HG03097 (cell line): ENCODE measurements at regions not wholly inside any gene's neighbourhood (a gene's known extent, or its start where the extent isn't known, plus 50 kb on each side); places are given as distances from the start of the nearest gene placed in this dataset.
"Not testable (repeated sequence)": the region's sequence is repeated elsewhere in the genome, so short reads cannot be mapped to it uniquely, and the experiment has no call there.

Source experiments
- ATAC-seq: cut with Tn5 transposase; IDR thresholded peaks from one replicate; pipeline ENCODE4 v1.9.1; 2021; ENCODE audit not compliant: unreplicated experiment, low FRiP score

DNA sequence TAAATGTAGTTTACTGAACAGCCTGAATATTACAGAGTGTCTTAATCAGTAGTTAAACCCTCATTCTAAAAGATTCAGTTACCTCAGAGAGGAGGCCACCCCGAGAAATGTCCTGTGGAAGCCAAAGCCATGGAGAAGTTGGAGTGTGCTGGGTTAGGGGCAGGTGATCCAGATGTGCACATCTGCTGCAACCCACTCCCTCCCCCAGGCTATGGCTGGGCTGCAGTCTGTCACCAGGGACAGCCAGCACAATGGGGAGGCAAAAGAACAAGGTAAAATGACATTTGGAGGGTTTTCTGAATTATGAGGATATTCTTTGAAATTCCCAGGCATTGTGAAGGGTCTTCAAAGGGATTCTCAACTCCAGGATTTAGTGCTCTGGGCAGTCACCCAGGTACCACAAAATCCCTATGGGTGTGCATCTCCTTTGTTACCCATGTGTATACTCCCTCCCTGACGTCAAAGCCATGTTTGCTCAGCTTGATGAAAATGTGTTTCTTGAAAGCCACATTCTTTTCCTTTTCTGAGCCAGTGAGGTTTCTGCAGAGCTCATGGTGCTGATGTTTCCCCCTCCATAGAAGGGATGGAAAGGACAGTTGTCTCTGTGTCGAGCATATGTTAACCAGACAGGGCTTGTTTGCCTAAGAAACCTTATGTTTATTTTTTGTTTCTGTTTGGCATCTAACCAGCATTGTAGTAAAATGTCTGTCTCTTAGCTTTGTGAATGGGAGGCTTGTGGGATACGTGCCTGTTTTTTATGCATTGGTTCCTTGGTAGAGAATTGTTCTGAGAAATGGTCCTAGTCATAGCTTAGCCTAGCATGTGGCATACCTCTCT, 212.3 kb upstream of the TBX18 start:
- no peak for ATAC-seq

DNA sequence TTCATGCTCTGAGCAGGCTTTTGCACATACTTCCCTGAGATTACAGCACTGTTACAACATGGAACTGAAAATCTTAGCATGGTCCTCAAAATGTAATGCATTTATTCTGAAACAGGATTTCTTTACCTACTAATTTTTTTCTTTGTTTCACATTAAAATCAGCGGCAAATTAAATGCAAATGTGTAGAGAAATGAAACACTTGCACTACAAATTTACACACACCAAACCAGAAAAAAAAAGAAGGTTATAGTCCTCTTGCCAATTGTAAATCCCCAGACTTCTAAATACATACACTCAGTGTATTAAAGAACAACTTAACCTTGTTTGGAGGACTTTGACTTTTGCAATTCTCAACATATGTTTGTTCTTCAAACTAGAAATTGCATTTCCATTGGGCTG, 210.9 kb upstream of the TBX18 start:
- no peak for ATAC-seq

DNA sequence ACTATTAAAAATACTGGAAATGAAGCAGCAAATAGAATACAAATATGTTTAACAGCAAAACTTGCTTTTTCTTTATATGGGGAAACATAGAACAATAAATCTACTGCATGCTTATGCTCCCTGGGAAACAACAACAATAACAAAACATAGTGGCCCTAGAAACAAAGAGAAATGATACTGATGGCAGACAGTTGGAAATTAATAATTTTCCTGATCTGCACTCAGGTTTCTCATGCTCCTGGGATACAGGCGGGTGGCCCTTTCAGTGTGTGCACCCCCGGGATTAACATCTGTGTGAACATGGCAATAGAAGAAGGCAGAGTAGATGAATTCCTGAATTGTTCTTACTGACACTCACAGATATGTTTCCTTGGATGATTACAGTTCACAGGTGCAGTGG, 209.2 kb upstream of the TBX18 start:
- no peak for ATAC-seq

DNA sequence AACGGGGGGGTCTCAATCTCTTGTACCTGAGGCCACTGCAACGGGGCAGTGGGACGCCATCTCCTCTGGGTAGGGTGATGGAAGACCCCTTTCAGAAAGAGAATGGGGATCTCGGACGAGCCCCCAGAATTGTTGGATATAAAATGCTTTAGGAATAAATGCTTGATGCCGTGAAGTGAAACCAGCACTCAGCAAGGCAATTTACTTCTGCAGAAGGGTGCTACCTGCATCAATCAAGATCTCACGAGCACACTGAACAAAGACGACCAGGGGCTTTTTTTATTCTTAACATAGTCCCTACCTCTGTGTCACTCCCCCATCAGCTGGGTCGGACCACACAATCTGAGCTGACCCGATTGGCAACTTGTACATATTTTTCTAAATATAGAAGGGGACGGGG, 203.6 kb upstream of the TBX18 start:
- ATAC-seq, result no peak

DNA sequence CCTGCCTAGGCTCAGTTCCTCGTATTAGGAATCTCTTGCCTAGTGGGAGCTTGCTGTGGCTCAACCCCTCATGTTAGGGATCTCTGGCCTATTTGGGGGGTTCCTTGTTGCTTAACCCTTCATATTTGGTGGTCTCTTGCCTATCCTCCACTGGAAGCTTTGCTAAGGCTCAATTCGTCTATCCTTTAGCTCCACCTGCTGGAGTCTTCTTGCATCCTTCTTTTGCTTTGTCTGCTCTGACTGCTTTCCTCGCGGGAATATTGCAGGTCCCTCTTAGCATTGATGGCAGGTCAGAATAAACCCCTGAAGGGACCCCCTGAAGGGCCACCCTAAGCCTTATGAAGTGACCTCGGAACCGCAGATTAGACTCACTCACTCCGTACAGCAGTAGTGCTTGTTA, 203.0 kb upstream of the TBX18 start:
- no peak for ATAC-seq

DNA sequence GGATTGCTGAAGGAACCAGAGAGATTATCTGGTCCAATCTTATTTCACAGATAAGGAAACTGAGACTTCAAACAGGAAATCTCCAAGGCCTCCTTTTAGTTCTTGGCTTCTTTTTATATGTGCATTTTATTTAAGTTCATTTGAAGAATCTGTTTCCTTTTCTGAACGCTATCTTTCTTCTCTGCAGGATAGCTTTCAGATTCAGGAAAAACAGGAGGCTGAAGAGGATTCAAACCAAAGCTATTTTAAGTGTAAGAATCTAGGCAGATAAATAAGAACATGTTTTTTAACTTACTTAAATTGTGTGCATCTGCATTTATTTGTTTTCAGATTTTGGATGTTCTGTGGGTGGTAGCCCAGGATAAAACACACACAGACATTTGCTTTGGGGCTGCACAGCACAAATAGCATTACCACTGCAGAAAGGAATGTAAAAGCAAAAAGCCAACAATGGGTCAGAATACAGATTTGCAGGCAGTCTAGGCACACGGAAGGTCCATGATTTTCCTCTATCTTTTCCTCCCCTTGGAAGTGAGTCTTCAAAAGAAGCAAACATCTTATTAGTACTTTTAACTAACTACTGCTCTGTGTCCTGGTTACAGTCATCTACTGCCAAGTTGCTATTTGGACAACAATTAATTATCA, 188.8 kb upstream of the TBX18 start:
- ATAC-seq, result no peak

DNA sequence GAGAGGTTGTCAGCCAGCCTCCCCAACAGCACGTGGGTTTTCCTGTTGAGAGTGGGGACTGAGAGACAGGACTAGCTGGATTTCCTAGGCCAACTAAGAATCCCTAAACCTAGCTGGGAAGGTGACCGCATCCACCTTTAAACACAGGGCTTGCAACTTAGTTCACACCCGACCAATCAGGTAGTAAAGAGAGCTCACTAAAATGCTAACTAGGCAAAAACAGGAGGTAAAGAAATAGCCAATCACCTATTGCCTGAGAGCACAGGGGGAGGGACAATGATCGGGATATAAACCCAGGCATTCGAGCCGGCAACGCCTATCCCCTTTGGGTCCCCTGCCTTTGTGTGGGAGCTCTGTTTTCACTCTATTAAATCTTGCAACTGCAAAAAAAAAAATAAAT, 180.5 kb upstream of the TBX18 start:
- not testable (repeated sequence) for ATAC-seq

DNA sequence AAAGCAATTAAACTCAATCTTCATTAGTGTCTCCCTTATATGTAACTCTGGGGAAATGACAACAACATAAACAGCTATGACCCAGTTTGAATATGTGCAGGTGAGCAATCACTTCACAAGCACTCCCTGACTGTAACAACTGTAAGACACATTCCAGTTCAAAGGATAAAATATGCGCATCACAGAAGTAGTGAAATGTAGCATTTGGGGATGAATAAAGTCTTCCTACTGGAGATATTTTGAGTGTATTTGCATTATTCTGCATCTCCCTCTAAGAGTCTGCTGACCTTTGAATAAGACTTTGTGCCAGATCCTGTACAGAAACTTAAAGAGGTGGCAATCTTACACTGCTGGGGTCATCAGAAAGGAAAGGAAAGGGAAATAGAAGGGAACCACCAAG, 179.5 kb upstream of the TBX18 start:
- ATAC-seq, result no peak

DNA sequence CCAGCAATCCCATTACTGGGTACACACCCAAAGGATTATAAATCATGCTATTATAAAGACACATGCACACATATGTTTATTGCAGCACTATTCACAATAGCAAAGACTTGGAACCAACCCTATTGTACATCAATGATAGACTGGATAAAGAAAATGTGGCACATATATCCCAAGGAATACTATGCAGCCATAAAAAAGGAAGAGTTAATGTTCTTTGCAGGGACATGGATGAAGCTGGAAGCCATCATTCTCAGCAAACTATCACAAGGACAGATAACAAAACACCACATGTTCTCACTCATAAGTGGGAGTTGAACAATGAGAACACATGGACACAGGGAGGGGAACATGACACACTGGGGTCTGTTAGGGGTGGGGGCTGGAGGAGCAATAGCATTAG, 177.2 kb upstream of the TBX18 start:
- not testable (repeated sequence) for ATAC-seq

DNA sequence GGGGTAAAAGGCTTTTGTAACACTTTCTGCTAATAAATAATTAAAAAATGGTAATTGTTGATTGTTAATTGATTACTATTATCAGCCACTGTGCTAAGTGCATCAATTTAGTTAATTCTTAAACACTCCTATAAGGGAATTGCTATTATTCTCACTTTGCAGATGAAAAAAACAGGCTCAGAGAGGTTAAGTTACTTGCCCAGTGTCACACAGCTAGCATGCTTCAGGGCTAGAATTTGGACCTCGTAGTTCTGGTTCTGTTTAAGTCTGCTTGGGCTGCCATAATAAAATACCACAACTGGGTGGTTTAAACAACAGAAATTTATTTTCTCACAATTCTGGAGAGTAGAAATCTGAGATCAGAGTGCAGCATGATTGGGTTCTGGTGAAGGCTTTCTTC, 164.8 kb upstream of the TBX18 start:
- ATAC-seq, result no peak

DNA sequence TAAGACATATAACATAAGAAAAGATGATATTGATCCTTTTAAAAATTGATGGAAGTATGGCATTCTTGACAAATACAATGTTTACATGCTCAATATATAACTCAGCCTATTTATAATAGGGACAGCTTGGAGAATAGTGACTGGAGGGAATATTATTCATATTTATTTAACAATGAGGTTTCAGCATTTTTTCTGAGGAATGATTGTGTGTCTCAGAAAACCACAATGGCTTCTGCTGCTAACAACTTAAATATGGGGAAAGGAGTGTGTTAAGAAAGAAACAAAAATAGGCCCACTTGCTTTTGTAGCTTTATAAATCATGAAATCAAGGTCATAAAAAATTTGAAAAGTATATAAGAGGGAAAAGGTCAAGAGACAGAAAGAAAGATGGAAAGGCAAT, 163.2 kb upstream of the TBX18 start:
- ATAC-seq, result no peak

DNA sequence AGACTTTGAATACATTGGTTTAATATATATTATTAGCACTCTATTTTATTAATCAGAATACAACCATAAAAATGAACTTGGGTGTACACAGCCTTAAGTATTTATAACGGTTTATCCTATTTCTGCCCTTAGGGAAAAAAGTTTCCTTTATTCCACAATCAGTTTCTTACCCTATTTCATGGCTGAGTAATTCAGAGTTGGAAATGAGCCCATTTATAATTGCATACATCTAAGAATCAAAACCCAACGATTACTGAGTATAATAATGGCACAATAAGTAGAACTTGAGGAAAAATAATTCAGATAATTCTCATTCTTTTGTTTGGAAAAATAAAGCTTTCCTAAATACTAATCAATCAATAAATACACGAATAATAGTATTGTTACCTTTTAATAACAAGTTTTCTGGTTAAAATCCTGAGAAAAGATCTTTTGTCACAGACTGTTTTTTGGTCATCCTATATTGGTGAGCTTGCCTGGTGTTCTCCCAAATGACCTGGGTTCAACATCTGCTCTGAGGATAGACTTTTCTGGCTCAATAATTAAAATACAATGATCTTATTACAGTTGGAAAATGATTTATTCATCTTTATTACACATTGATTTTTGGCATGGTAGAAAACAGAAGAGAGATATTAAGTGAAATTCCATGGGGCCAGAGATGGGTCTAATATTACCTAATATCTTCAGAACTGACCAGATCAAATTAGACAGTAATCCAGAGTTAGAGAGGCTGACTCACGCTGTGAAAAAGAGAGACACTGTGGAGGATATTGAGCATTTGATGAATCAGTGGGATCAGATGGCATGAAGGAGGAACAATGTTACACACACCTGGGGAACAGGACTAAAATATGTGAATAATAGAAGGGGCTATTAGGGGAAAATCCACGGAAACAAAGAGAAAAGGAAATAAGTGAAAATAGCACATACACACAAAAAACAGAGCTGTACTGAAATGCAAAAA, 162.1 kb upstream of the TBX18 start:
- ATAC-seq, result no peak

DNA sequence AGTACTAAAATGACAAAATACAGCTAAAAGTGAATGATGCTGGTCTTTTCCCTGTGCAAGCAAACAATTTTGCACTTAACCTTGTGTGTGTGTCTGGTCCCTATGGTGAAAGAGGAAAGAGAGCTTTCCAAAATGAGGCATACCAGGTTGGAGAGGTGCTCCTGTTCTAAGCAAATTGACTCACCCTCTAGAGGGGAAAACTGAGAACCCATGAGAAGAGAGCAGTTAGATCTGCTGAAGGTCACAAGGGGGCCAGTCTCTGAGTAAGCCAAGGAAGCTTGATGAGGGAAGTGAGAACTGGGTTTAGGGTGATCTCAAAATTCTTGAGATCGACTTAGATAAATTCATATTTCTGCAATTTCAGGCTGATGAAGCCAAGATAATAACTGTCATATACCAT, 157.5 kb upstream of the TBX18 start:
- no peak for ATAC-seq

DNA sequence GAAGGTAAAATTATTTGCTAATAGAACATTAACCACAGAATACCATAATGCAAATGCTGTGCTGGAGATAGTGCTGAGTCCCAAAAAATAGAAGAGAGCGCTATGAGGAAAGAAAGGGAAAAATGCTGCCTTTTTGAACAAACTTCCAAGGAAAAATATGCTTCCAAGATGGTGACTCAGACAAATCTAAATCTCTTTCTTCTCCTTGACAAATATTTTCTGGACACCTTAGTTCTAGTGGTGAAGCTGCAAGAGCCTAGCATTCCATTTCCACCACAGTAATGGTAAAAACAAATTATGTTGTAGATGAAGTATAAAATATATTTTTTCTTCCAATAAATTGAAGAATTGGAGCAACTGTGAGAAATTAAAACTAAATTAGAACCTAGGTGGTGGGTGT, 155.6 kb upstream of the TBX18 start:
- no peak for ATAC-seq

DNA sequence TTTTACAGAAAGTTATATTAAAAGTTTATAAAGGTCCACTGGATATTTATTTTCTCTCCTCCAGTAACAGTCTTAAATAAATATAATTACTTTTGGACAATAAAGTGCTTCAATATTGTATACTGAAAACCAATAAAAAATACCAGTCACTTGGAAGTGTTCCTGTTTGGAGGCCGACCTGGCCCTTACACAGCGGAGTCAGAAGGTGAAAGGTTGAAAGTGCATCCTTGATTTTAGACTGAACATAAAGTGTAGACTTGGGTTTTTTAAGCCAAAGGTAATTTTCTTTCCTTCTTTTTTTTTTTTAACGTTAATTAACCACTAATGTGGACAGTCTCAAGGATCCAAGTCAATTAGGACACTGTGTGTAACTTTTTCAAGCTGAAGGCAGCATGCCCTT, 152.3 kb upstream of the TBX18 start:
- ATAC-seq, result no peak

DNA sequence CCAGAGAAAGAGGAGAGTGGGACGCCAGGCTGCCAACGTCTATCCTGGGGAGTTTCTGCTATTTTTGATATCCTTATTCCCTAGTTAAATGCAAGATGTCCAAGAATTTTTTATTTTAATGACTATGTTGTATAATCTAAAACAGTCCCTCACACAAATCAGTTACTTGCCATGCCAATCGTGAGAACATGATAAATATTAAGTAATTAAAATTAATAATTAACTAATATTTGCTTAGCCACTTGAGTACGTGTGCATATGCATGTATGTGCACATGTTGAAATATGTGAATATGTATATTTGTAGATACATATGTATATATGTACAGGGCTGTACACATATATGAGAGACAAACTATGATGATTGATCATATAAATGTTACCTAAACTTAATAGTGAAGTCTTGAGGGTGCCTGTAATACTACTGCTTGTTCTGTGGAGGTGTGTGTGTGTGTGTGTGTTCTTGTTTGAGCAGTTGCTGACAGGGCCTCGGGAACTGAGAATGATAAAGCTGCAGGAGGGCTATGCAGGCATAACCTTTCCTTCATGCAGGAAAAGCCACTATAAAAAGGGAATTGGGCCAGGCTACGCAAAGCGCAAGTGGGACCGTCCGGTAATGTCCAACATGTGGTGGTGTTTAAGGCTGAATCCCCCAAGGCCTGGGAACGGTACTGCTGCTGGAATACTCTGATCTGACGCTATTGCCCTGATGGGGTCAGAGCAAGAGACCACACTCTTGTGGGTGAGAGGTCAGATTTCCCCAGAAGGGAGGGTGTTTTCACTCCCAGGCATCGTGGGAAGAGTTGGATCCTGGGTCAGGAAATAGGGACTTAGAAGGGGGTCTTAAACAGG, 148.3 kb upstream of the TBX18 start:
- no peak for ATAC-seq

DNA sequence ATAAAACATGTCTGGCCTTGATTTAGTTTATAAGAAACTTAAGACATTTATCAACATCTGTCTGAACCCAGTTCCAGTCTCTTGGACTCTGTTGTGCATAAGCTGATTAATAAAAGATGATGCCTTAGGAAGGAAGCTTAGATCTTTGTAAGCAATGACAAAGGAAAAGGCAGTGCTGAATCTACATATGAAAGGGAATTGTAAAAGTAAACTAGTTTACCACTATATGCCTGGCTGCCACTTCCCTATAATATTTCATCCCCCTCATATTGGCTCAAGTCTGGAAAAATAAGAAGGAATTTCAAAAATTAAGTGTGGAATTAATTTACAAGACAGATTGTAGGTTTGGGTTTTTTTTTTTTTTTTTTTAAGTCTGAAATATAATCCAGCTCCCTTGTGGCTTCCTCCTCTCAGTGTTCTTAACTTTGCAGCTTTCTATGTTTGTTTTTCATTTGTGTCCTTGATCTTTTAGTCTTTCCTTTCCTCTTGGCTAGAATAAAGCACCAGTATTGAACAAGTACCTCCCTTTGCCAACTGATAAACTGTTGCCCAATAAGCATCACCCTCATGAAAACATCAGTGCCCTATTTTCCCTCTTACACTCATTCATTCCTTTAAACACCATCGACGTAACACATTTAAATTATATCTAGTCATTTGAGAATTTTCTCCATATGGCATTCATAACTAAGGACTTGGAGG, 146.7 kb upstream of the TBX18 start:
- no peak for ATAC-seq

DNA sequence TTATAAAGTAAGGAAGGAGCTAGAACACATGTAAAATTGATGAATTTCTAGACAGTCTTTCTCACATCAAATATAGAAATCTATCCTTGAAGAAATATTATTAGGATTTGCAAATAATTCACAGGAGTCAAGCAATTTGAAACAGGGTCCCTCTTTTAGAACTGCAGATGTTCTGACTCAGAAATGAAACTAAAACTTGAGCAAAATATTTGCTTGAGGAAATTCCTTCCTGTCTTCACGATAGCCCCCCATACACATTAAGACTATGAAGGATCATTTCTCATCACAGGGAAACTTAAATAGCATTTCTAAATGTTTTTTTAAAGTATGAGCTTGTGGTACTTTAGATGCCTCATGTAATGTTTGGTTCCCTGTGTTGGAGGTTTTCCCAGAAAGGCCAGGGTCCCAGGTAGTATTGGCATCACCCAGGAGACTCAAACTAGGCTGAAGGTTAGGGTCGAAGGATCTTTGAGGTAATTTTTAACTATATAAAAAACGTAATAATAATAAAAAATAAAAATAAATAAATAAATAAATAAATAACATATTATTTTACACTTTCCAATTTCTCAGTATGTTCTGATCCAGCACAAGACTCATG, 144.0 kb upstream of the TBX18 start:
- ATAC-seq, result no peak

DNA sequence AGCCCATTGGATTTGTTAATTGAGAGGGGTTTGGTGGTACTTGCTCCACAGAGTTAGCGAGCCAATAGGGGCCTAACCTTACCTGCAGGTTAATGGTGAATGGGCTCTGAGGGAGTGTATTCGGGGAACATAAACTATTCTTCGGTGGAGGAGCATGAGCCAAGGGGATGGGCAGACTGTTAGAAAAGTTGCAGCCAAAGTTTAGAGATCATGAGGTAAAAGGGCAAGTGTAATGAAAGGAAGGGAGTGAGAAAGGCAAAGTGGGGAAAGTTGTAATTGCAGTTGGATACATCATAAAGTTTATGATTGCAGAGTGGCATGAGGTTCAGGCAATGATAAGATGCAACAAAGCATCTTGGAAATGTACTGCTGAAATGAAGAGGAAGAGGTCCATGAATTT, 142.1 kb upstream of the TBX18 start:
- ATAC-seq, result no peak
